NCI-H2029 treated with DMSO at 0.1 percent for 48 hours (cell line): ENCODE measurements at regions not wholly inside any gene's neighbourhood (a gene's known extent, or its start where the extent isn't known, plus 50 kb on each side); places are given as distances from the start of the nearest gene placed in this dataset.
"Not testable (repeated sequence)": the region's sequence is repeated elsewhere in the genome, so short reads cannot be mapped to it uniquely, and the experiment has no call there.

Experiments used
- DNase-seq: peaks from one replicate; lab custom pipeline; 2025; lab: John Stamatoyannopoulos, UW

GRCh38 chr9:117775591-117775990 lies 71.4 kb downstream of the TLR4 start:
- DNase-seq, result no peak

- no peak for DNase-seq
Measured at GRCh38 chr9:117777823-117778222, 73.6 kb downstream of the TLR4 start.

GRCh38 chr9:117779760-117780159 lies 75.6 kb downstream of the TLR4 start:
- DNase-seq, result no peak

GRCh38 chr9:117782931-117783788 lies 79.0 kb downstream of the TLR4 start:
- peak; percentile 83 for DNase-seq

GRCh38 chr9:117783828-117784227 lies 79.6 kb downstream of the TLR4 start:
- DNase-seq, result no peak

- no peak for DNase-seq
Measured at GRCh38 chr9:117784996-117785395, 80.8 kb downstream of the TLR4 start.

GRCh38 chr9:117787746-117788145 lies 83.5 kb downstream of the TLR4 start:
- no peak for DNase-seq

GRCh38 chr9:117795271-117795670 lies 91.1 kb downstream of the TLR4 start:
- no peak for DNase-seq

GRCh38 chr9:117796681-117797080 lies 92.5 kb downstream of the TLR4 start:
- no peak for DNase-seq

- no peak for DNase-seq
Measured at GRCh38 chr9:117800389-117800788, 96.2 kb downstream of the TLR4 start.

GRCh38 chr9:117809751-117810150 lies 105.5 kb downstream of the TLR4 start:
- DNase-seq, result no peak

- DNase-seq, result no peak
Measured at GRCh38 chr9:117815315-117815714, 111.1 kb downstream of the TLR4 start.

- DNase-seq, result no peak
Measured at GRCh38 chr9:117815948-117816347, 111.7 kb downstream of the TLR4 start.

GRCh38 chr9:117821954-117822353 lies 117.8 kb downstream of the TLR4 start:
- no peak for DNase-seq

- no peak for DNase-seq
Measured at GRCh38 chr9:117823576-117823975, 119.4 kb downstream of the TLR4 start.

GRCh38 chr9:117825609-117826347 lies 121.6 kb downstream of the TLR4 start:
- no peak for DNase-seq

GRCh38 chr9:117826837-117827236 lies 122.6 kb downstream of the TLR4 start:
- DNase-seq, result no peak

GRCh38 chr9:117827456-117827855 lies 123.3 kb downstream of the TLR4 start:
- no peak for DNase-seq

GRCh38 chr9:117828466-117828865 lies 124.3 kb downstream of the TLR4 start:
- DNase-seq, result no peak

GRCh38 chr9:117835798-117836197 lies 131.6 kb downstream of the TLR4 start:
- DNase-seq, result no peak

GRCh38 chr9:117839862-117840261 lies 135.7 kb downstream of the TLR4 start:
- no peak for DNase-seq

- DNase-seq, result not testable (repeated sequence)
Measured at GRCh38 chr9:117851836-117852461, 147.7 kb downstream of the TLR4 start.

- DNase-seq, result no peak
Measured at GRCh38 chr9:117858561-117858960, 154.4 kb downstream of the TLR4 start.
